NCI-H345 (cell line): ENCODE measurements at regions not wholly inside any gene's neighbourhood (a gene's known extent, or its start where the extent isn't known, plus 50 kb on each side); places are given as distances from the start of the nearest gene placed in this dataset.
"Not testable (repeated sequence)": the region's sequence is repeated elsewhere in the genome, so short reads cannot be mapped to it uniquely, and the experiment has no call there.

Experiments
- DNase-seq: peaks from one replicate; lab custom pipeline; 2025; lab: John Stamatoyannopoulos, UW

- not testable (repeated sequence) for DNase-seq
Measured at GRCh38 chr20:53721445-53721963, 127.9 kb upstream of the ZNF217 start.

- DNase-seq, result not testable (repeated sequence)
Measured at GRCh38 chr20:53719171-53719803, 125.6 kb upstream of the ZNF217 start.

- no peak for DNase-seq
Measured at GRCh38 chr20:53718142-53719021, 124.7 kb upstream of the ZNF217 start.

GRCh38 chr20:53716395-53716794, 122.8 kb upstream of the ZNF217 start:
- no peak for DNase-seq

GRCh38 chr20:53714524-53714923, 120.9 kb upstream of the ZNF217 start:
- no peak for DNase-seq

GRCh38 chr20:53713328-53714056, 119.9 kb upstream of the ZNF217 start:
- DNase-seq, result no peak

GRCh38 chr20:53712212-53712977, 118.8 kb upstream of the ZNF217 start:
- DNase-seq, result no peak

- no peak for DNase-seq
Measured at GRCh38 chr20:53711333-53712211, 117.9 kb upstream of the ZNF217 start.

- DNase-seq, result no peak
Measured at GRCh38 chr20:53708129-53708968, 114.7 kb upstream of the ZNF217 start.

- no peak for DNase-seq
Measured at GRCh38 chr20:53707371-53708055, 113.9 kb upstream of the ZNF217 start.

GRCh38 chr20:53706466-53707370, 113.1 kb upstream of the ZNF217 start:
- DNase-seq, result no peak

- DNase-seq, result no peak
Measured at GRCh38 chr20:53706008-53706465, 112.4 kb upstream of the ZNF217 start.

- no peak for DNase-seq
Measured at GRCh38 chr20:53702617-53703016, 109.0 kb upstream of the ZNF217 start.

- DNase-seq, result no peak
Measured at GRCh38 chr20:53699906-53700305, 106.3 kb upstream of the ZNF217 start.

GRCh38 chr20:53699085-53699674, 105.5 kb upstream of the ZNF217 start:
- no peak for DNase-seq

- no peak for DNase-seq
Measured at GRCh38 chr20:53698371-53698978, 104.8 kb upstream of the ZNF217 start.
